ENCODE measurements at regions not wholly inside any gene's neighbourhood (a gene's known extent, or its start where the extent isn't known, plus 50 kb on each side); places are given as distances from the start of the nearest gene placed in this dataset.

GRCh38 chr3:157746391-157746790, 243.2 kb upstream of the VEPH1 start:
- no peak overlapping the region for H3K4me2 ChIP-seq (ENCODE audit: low read length)
- H2AFZ ChIP-seq (ENCODE audit: low read depth, low read length): no peak overlapping the region
- no peaks in the 10 kb centered on the region for H3K9me2 ChIP-seq (ENCODE audit: insufficient read depth, low read length)
- H3K27ac ChIP-seq (ENCODE audit: low read length): no peak overlapping the region
- H3F3A ChIP-seq (ENCODE audit: insufficient read depth, low read length, poor library complexity, severe bottlenecking): no peaks in the 10 kb centered on the region
- H4K20me1 ChIP-seq (ENCODE audit: insufficient read depth): no peaks in the 10 kb centered on the region
- H3K9ac ChIP-seq (ENCODE audit: low read length): no peak overlapping the region
- no peaks in the 10 kb centered on the region for H3K79me2 ChIP-seq (replicated peaks; ENCODE audit: insufficient read depth, low read length)
- no peaks in the 10 kb centered on the region for H3K36me3 ChIP-seq (ENCODE audit: insufficient read depth, low read length)
- H3K27me3 ChIP-seq (ENCODE audit: insufficient read depth, low read depth, low read length): no peaks in the 10 kb centered on the region
- no peak overlapping the region for H3K4me3 ChIP-seq (ENCODE audit: low read length)
- H3K9me3 ChIP-seq (ENCODE audit: low read length): peaks cover 7% of the 10 kb centered on the region
- TF ChIP-seq EZH2 (IDR thresholded peaks at IDR 0.05; ENCODE audit: borderline replicate concordance, insufficient read depth, low read length, poor library complexity, severe bottlenecking): no peak
- no peak for TF ChIP-seq MXI1 (conservative IDR thresholded peaks at IDR 0.05; ENCODE audit: poor library complexity, severe bottlenecking)
- no peak for TF ChIP-seq REST (IDR thresholded peaks at IDR 0.05; ENCODE audit: borderline replicate concordance)
- no peak for TF ChIP-seq RAD21 (conservative IDR thresholded peaks at IDR 0.05)
- TF ChIP-seq CTCF (IDR thresholded peaks at IDR 0.05; ENCODE audit: poor library complexity, severe bottlenecking): no peak
- no peak for TF ChIP-seq POLR2AphosphoS5 (IDR thresholded peaks at IDR 0.05)
- no peak for TF ChIP-seq SMC3 (conservative IDR thresholded peaks at IDR 0.05; ENCODE audit: poor library complexity)
- no peak for TF ChIP-seq TAF1 (IDR thresholded peaks at IDR 0.05; ENCODE audit: low read depth)
- no peak for TF ChIP-seq EP300 (conservative IDR thresholded peaks at IDR 0.05; ENCODE audit: poor library complexity, severe bottlenecking)

- H3K9ac ChIP-seq (ENCODE audit: low read length): no peak overlapping the region
- H3K9me2 ChIP-seq (ENCODE audit: insufficient read depth, low read length): no peaks in the 10 kb centered on the region
- no peak overlapping the region for H3K4me2 ChIP-seq (ENCODE audit: low read length)
- no peak overlapping the region for H3K4me3 ChIP-seq (ENCODE audit: low read length)
- no peaks in the 10 kb centered on the region for H3K36me3 ChIP-seq (ENCODE audit: insufficient read depth, low read length)
- H3F3A ChIP-seq (ENCODE audit: insufficient read depth, low read length, poor library complexity, severe bottlenecking): no peaks in the 10 kb centered on the region
- H3K27me3 ChIP-seq (ENCODE audit: insufficient read depth, low read depth, low read length): no peaks in the 10 kb centered on the region
- no peak overlapping the region for H2AFZ ChIP-seq (ENCODE audit: low read depth, low read length)
- H3K79me2 ChIP-seq (replicated peaks; ENCODE audit: insufficient read depth, low read length): no peaks in the 10 kb centered on the region
- TF ChIP-seq POLR2AphosphoS5 (IDR thresholded peaks at IDR 0.05): no peak
- TF ChIP-seq TAF1 (IDR thresholded peaks at IDR 0.05; ENCODE audit: low read depth): no peak
- TF ChIP-seq EP300 (conservative IDR thresholded peaks at IDR 0.05; ENCODE audit: poor library complexity, severe bottlenecking): no peak
- no peak for TF ChIP-seq MXI1 (conservative IDR thresholded peaks at IDR 0.05; ENCODE audit: poor library complexity, severe bottlenecking)
- no peak for TF ChIP-seq EZH2 (IDR thresholded peaks at IDR 0.05; ENCODE audit: borderline replicate concordance, insufficient read depth, low read length, poor library complexity, severe bottlenecking)
- no peak for TF ChIP-seq CTCF (IDR thresholded peaks at IDR 0.05; ENCODE audit: poor library complexity, severe bottlenecking)
- TF ChIP-seq RAD21 (conservative IDR thresholded peaks at IDR 0.05): no peak
- TF ChIP-seq REST (IDR thresholded peaks at IDR 0.05; ENCODE audit: borderline replicate concordance): no peak
- TF ChIP-seq SMC3 (conservative IDR thresholded peaks at IDR 0.05; ENCODE audit: poor library complexity): no peak
- no peaks in the 10 kb centered on the region for H4K20me1 ChIP-seq (ENCODE audit: insufficient read depth)
- peaks cover 7% of the 10 kb centered on the region for H3K9me3 ChIP-seq (ENCODE audit: low read length)
- H3K27ac ChIP-seq (ENCODE audit: low read length): no peak overlapping the region
Observed at GRCh38 chr3:157741607-157742006, 238.4 kb upstream of the VEPH1 start.
